PC-9 (cell line): ENCODE measurements at regions not wholly inside any gene's neighbourhood (a gene's known extent, or its start where the extent isn't known, plus 50 kb on each side); places are given as distances from the start of the nearest gene placed in this dataset.

Source experiments
- CTCF ChIP-seq: fragments of 200-600 bp; sonication (generic); conservative IDR thresholded peaks from 2 replicates; pipeline ENCODE4 v1.6.1; 2017; ENCODE audit warnings: mixed run types, antibody characterized with exemption, mild to moderate bottlenecking, moderate library complexity
- EZH2 ChIP-seq: fragments of 200-600 bp; sonication (generic); IDR thresholded peaks from 2 replicates; pipeline ENCODE4 v1.8.0; 2017; ENCODE audit warnings: antibody characterized with exemption, low read depth

DNA sequence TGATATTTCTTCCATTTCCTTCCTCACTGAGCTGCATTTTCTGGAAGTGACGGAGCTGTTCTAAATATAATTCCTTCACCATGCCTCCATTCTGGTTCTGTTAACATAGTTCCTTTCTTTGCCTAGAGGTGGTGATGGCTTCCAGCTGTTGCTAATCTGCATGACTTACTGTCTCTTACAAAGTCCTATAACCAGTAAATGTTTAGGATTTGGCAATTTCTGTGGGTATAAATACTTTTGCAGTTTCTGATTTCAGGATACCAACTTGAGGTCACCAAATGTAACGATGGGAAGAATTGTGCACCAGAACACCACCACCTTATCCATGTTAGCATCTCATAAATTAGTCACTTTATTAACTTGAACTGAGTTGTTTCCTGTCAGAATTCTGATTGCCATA lies 101.7 kb upstream of the FN1 start:
- TF ChIP-seq CTCF (no peak), EZH2 (no peak)
